HG03139 (cell line): ENCODE measurements at regions not wholly inside any gene's neighbourhood (a gene's known extent, or its start where the extent isn't known, plus 50 kb on each side); places are given as distances from the start of the nearest gene placed in this dataset.

Experiments
- ATAC-seq: cut with Tn5 transposase; IDR thresholded peaks from one replicate; pipeline ENCODE4 v1.9.1; 2021; ENCODE audit not compliant: unreplicated experiment

- ATAC-seq: no peak
These were observed 198.0 kb downstream of the SKIDA1 start for GRCh38 chr10:21327289-21327993.

GRCh38 chr10:21326594-21327288 is 198.7 kb downstream of the SKIDA1 start:
- ATAC-seq: no peak

- no peak for ATAC-seq
These were observed 206.8 kb downstream of the SKIDA1 start for GRCh38 chr10:21318540-21319167.

- ATAC-seq: no peak
These were observed 207.6 kb downstream of the SKIDA1 start for GRCh38 chr10:21317902-21318301.

- ATAC-seq: no peak
These were observed 209.7 kb downstream of the SKIDA1 start for GRCh38 chr10:21315645-21316220.

- no peak for ATAC-seq
These were observed 210.4 kb downstream of the SKIDA1 start for GRCh38 chr10:21314906-21315644.

- no peak for ATAC-seq
These were observed 211.3 kb downstream of the SKIDA1 start for GRCh38 chr10:21314111-21314626.

GRCh38 chr10:21313691-21314090 is 211.8 kb downstream of the SKIDA1 start:
- no peak for ATAC-seq

- ATAC-seq: no peak
These were observed 214.1 kb downstream of the SKIDA1 start for GRCh38 chr10:21311426-21311825.

- ATAC-seq: no peak
These were observed 216.1 kb downstream of the SKIDA1 start for GRCh38 chr10:21309427-21309826.

GRCh38 chr10:21308946-21309345 is 216.5 kb downstream of the SKIDA1 start:
- ATAC-seq: no peak

GRCh38 chr10:21308018-21308417 is 217.5 kb downstream of the SKIDA1 start:
- no peak for ATAC-seq

- ATAC-seq: no peak
These were observed 220.9 kb downstream of the SKIDA1 start for GRCh38 chr10:21304608-21305007.

GRCh38 chr10:21304198-21304597 is 221.3 kb downstream of the SKIDA1 start:
- ATAC-seq: no peak

GRCh38 chr10:21300551-21300950 is 224.9 kb downstream of the SKIDA1 start:
- no peak for ATAC-seq

GRCh38 chr10:21299330-21299729 is 226.2 kb downstream of the SKIDA1 start:
- ATAC-seq: no peak

GRCh38 chr10:21298701-21299100 is 226.8 kb downstream of the SKIDA1 start:
- ATAC-seq: no peak

- no peak for ATAC-seq
These were observed 227.7 kb downstream of the SKIDA1 start for GRCh38 chr10:21297603-21298383.

- no peak for ATAC-seq
These were observed 228.7 kb downstream of the SKIDA1 start for GRCh38 chr10:21296575-21297355.
